NCI-H128 (cell line): ENCODE measurements at regions not wholly inside any gene's neighbourhood (a gene's known extent, or its start where the extent isn't known, plus 50 kb on each side); places are given as distances from the start of the nearest gene placed in this dataset.

Experiments used
- DNase-seq: peaks from one replicate; lab custom pipeline; 2025; ENCODE audit not compliant: unreplicated experiment; lab: John Stamatoyannopoulos, UW

DNA sequence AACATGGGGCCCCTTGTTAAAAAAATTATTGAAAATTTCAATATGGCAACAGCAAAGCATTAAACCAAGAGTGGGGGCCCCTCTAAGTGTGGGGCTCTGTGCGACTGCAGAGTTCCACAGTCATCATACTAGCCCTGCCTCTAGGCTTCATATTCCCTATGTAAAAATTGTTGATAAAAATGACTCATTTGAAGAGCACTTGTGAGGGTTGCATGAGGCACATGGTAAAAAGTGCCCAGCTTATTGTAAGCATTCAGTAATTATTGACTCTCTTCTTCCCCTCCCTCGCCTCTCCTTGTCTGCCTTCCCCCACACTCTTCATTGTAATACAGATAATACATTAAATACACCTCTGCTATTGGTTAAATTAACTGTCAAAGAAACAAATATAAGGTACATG, 86.7 kb upstream of the PTBP2 start:
- DNase-seq: no peak

DNA sequence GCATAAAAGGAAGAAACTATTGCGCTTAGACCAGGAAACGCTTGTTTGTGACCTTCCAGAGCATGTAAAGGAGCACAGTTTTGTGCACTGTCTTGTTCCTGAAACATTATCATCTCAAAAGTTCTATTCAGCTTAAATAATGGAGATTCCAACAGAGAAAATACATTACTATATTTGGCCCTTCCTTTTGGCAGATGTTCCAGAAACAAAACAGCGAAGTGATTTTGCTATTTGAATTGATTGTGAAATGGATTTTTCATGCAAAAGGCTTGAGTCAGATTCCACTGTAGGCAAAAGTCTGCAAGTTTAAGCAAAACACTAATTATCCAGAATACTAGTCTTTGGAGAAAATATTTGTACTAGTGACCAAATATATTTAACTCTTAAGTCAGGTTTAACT, 80.3 kb upstream of the PTBP2 start:
- DNase-seq: no peak

DNA sequence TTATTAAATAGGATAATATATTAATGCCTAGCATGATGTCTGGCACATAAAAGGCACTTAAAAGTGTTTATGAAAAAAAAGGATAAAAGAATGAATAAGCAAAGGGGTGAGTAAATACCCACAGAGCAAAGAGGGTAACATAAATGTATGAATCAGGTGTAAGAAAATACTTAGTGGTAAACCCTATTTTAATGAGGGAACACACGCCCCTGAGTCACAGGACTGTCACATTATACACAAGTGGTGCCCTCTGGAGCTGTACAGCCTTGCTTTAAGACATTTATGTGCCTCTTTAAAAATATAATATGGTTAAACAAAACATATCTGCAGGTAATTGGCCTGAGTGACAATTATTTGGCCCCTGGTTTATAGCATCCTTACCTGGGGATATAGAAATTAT, 78.1 kb upstream of the PTBP2 start:
- DNase-seq: no peak

DNA sequence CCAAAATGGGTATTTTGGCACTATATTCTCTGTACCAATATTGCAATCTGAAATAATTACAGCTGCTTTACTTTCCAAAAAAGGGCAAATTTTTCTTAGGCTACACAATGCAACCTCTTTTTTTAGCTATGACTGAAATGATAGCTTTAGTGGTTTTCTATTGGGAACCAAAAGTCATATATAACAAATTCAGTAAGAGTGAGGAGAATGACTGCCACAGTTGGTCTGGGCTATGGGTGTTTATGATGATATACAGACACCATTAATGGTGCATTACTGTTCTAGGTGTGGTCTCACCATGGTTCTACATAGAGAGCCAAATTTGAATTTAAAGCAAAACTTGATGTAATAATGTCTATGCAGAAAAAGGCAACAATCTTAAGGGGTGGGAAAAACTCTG, 72.3 kb upstream of the PTBP2 start:
- DNase-seq: no peak

DNA sequence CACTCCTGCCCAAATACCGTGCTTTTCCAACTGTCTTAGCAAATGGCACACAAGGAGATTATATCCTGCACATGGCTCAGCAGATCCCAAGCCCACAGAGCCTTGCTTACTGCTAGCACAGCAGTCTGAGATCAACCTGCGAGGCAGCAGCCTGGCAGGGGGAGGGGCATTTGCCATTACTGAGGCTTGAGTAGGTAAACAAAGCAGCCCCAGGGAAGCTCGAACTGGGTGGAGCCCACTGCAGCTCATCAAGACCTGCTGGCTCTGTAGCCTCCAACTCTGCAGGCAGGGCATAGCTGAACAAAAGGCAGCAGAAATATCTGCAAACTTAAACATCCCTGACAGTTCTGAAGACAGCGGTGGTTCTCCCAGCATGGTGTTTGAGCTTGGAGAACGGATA, 70.1 kb upstream of the PTBP2 start:
- no peak for DNase-seq

DNA sequence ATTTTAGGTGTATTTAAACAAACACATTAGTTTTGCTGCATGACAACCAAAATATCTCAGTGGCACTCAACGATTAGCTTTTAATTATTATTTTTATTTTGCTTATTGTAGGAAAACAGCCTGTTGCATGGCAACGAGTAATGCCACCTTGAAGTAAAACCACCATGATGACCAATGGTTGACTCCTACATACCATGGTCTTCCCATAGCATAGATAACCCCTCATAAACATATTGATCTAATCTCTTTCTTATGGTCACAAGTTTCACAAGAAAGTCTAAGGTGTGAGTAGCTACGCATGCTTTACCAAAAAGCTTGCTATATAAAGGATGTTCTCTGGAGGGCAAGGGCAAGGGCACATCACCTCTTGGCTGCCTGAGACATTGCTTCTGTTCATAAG, 61.5 kb upstream of the PTBP2 start:
- no peak for DNase-seq

DNA sequence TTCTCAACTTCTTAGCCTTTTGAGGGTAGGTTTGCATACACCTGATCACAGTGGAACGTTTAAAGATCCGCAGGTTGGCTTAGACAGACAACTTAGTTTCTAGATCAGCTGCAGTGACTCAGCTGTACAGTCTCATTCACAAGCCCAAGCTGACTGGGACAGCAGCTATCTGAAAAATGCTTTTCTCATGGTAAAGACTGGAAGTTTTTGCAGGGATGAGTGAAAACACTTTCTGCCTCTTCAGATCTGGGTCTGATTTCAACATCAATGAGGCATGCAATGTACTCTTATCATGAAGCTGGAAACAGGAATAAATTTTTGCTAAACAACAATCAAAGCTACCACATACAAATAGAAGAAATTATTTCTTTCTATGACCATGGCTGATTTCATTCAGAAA, 61.1 kb upstream of the PTBP2 start:
- DNase-seq: no peak
